SK-N-SH (cell line): ENCODE measurements at regions not wholly inside any gene's neighbourhood (a gene's known extent, or its start where the extent isn't known, plus 50 kb on each side); places are given as distances from the start of the nearest gene placed in this dataset.

Experiments
- GABPA ChIP-seq: IDR thresholded peaks from 2 replicates; pipeline ENCODE4 v1.4.0; 2012; ENCODE audit warnings: low read depth, mild to moderate bottlenecking
- JUND ChIP-seq: IDR thresholded peaks from 2 replicates; pipeline ENCODE4 v1.4.0; 2012
- POLR2AphosphoS5 ChIP-seq: IDR thresholded peaks from 2 replicates; pipeline ENCODE4 v1.6.1; 2012; ENCODE audit warnings: low read depth, low read length
- RAD21 ChIP-seq: IDR thresholded peaks from 2 replicates; pipeline ENCODE4 v1.6.1; 2012; ENCODE audit warnings: mild to moderate bottlenecking, low read length
- RFX5 ChIP-seq: IDR thresholded peaks from 2 replicates; pipeline ENCODE4 v1.6.1; 2012; ENCODE audit warnings: mild to moderate bottlenecking, improper control_type of control experiment, low read length
- SMC3 ChIP-seq: IDR thresholded peaks from 2 replicates; pipeline ENCODE4 v1.6.1; 2012; ENCODE audit warnings: low read depth, low read length, improper control_type of control experiment
- TAF1 ChIP-seq: IDR thresholded peaks from 2 replicates; pipeline ENCODE4 v1.6.1; 2012; ENCODE audit warnings: low read depth, mild to moderate bottlenecking, low read length, moderate library complexity, borderline replicate concordance
- TEAD4 ChIP-seq: IDR thresholded peaks from 2 replicates; pipeline ENCODE4 v1.4.0; 2012; ENCODE audit warnings: mild to moderate bottlenecking, borderline replicate concordance; ENCODE audit not compliant: insufficient read depth
- TF ChIP-seq, protein P1 (sequence below): fragments of 200-600 bp; sonication (generic); IDR thresholded peaks from 2 replicates; pipeline ENCODE4 v1.6.1; 2017; ENCODE audit warnings: antibody characterized with exemption, mild to moderate bottlenecking, moderate library complexity
- TF ChIP-seq, protein P2 (sequence below): fragments of 150-350 bp; IDR thresholded peaks from 2 replicates; pipeline ENCODE4 v1.6.1; 2017; ENCODE audit warnings: antibody characterized with exemption, low read length, low read depth, borderline replicate concordance
- TF ChIP-seq, protein P3 (sequence below): IDR thresholded peaks from 2 replicates; pipeline ENCODE4 v1.4.0; 2012; ENCODE audit warnings: low read depth
- TF ChIP-seq, protein P4 (sequence below): IDR thresholded peaks from 2 replicates; pipeline ENCODE4 v1.6.1; 2012; ENCODE audit warnings: mild to moderate bottlenecking, low read depth, low read length, moderate library complexity
- TF ChIP-seq, protein P5 (sequence below): fragments of 150-350 bp; IDR thresholded peaks from 2 replicates; pipeline ENCODE4 v1.6.1; 2016; ENCODE audit warnings: mild to moderate bottlenecking, low read depth, low read length

DNA sequence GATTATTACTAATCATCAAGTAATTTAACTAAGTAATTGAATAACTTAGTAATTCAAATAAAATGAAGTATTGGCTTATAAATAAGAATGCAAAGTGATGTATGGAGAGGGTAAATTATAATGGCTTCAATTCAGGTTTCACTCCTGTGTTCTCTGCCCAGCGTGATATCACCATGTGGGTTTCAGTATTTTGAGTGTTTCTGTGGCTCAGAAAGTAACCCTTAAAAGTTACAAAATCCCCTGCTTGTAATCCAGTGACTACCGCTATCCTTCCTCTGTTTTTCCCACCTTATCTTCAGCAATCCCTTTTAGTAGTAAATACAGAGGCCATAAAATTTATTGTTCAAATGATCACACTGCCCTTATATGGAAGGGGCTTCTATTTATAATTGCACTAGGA lies 316.4 kb upstream of the CFAP20DC start:
- no peak for TF ChIP-seq TAF1
- no peak for TF ChIP-seq RAD21
- TF ChIP-seq, protein P1, sequence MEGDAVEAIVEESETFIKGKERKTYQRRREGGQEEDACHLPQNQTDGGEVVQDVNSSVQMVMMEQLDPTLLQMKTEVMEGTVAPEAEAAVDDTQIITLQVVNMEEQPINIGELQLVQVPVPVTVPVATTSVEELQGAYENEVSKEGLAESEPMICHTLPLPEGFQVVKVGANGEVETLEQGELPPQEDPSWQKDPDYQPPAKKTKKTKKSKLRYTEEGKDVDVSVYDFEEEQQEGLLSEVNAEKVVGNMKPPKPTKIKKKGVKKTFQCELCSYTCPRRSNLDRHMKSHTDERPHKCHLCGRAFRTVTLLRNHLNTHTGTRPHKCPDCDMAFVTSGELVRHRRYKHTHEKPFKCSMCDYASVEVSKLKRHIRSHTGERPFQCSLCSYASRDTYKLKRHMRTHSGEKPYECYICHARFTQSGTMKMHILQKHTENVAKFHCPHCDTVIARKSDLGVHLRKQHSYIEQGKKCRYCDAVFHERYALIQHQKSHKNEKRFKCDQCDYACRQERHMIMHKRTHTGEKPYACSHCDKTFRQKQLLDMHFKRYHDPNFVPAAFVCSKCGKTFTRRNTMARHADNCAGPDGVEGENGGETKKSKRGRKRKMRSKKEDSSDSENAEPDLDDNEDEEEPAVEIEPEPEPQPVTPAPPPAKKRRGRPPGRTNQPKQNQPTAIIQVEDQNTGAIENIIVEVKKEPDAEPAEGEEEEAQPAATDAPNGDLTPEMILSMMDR = no peak
- TF ChIP-seq POLR2AphosphoS5 = no peak
- TF ChIP-seq, protein P2, sequence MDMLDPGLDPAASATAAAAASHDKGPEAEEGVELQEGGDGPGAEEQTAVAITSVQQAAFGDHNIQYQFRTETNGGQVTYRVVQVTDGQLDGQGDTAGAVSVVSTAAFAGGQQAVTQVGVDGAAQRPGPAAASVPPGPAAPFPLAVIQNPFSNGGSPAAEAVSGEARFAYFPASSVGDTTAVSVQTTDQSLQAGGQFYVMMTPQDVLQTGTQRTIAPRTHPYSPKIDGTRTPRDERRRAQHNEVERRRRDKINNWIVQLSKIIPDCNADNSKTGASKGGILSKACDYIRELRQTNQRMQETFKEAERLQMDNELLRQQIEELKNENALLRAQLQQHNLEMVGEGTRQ = no peak
- TF ChIP-seq, protein P3, sequence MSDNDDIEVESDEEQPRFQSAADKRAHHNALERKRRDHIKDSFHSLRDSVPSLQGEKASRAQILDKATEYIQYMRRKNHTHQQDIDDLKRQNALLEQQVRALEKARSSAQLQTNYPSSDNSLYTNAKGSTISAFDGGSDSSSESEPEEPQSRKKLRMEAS = no peak
- no peak for TF ChIP-seq SMC3
- TF ChIP-seq, protein P4, sequence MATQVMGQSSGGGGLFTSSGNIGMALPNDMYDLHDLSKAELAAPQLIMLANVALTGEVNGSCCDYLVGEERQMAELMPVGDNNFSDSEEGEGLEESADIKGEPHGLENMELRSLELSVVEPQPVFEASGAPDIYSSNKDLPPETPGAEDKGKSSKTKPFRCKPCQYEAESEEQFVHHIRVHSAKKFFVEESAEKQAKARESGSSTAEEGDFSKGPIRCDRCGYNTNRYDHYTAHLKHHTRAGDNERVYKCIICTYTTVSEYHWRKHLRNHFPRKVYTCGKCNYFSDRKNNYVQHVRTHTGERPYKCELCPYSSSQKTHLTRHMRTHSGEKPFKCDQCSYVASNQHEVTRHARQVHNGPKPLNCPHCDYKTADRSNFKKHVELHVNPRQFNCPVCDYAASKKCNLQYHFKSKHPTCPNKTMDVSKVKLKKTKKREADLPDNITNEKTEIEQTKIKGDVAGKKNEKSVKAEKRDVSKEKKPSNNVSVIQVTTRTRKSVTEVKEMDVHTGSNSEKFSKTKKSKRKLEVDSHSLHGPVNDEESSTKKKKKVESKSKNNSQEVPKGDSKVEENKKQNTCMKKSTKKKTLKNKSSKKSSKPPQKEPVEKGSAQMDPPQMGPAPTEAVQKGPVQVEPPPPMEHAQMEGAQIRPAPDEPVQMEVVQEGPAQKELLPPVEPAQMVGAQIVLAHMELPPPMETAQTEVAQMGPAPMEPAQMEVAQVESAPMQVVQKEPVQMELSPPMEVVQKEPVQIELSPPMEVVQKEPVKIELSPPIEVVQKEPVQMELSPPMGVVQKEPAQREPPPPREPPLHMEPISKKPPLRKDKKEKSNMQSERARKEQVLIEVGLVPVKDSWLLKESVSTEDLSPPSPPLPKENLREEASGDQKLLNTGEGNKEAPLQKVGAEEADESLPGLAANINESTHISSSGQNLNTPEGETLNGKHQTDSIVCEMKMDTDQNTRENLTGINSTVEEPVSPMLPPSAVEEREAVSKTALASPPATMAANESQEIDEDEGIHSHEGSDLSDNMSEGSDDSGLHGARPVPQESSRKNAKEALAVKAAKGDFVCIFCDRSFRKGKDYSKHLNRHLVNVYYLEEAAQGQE = no peak
- no peak for TF ChIP-seq TEAD4
- TF ChIP-seq, protein P5, sequence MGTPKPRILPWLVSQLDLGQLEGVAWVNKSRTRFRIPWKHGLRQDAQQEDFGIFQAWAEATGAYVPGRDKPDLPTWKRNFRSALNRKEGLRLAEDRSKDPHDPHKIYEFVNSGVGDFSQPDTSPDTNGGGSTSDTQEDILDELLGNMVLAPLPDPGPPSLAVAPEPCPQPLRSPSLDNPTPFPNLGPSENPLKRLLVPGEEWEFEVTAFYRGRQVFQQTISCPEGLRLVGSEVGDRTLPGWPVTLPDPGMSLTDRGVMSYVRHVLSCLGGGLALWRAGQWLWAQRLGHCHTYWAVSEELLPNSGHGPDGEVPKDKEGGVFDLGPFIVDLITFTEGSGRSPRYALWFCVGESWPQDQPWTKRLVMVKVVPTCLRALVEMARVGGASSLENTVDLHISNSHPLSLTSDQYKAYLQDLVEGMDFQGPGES = no peak
- TF ChIP-seq JUND = no peak
- no peak for TF ChIP-seq RFX5
- no peak for TF ChIP-seq GABPA
